ENCODE measurements at regions not wholly inside any gene's neighbourhood (a gene's known extent, or its start where the extent isn't known, plus 50 kb on each side); places are given as distances from the start of the nearest gene placed in this dataset.

DNA sequence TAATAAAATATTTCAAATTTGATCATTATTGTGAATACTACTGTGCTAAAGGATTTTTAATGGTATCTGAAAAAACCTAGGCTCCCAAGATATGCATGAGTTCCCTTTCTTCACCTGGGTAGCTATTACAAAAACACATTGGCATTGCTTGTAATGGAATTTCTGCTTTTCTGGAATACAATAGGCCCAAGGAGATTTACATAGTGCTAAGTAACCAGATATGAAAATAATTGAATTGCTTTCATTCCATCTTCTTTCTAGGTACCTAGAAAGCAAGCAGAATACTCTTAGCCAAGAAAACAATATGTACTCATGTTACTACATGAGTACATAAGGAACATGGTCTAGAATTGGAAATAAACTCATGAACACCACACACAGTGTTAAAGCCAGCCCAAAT is 291.9 kb downstream of the KCNC2 start:
- no peak for DNase-seq

DNA sequence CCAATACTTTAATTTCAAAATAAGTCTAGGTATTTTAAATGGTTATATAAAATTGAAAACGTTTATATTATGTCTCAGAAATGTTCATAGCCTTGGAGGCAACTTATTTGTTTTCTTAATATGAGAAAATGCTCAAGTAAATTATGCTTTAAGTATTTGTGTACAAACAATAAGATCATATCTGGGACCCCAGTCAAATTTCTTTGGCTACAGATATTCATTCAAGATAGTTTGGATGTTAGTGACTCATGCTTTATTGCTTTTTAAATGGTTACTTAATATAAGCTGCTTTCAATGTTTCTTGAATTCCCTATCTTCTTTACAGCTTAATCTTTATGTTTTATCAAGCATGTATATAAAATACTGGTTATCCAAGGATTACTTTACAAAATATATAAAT is 291.3 kb downstream of the KCNC2 start:
- DNase-seq, result no peak

DNA sequence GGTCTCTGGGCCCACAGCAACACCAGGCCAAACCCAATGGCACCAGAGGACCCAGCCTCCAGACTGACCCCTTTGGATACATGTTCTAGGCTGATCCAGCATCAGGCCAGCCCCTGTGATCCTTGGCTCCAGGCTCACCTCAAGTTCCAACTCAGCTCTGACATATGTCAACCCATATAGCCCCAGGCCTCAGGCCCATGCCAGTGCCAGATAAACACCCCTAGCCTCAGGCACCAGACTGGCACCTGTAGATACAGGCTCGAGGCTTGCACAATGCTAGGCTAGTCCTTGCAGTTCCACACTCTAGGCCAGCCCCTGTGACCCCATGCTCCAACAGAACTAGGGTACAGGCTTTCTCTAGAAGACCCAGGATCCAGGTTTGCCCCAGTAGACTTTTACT is 287.5 kb downstream of the KCNC2 start:
- no peak for DNase-seq

DNA sequence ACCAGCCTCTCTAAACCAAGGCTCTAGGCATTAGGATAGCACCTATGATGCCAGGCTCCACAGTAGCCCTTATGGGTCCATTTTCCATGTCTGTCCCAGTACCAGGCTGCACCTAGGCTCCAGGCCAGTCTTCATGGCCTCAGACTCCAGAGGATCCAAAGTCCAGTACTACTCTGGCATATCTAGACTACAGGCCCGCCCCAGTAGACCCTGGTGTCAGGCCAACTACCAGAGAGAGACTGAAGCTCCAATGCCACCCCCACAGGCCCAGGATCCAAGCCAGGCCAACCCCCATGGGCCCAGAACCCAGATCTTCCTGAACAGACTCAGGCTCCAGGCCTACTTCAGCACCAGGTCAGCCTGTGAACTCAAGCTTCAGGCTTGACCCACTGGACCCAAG is 287.0 kb downstream of the KCNC2 start:
- DNase-seq, result no peak

DNA sequence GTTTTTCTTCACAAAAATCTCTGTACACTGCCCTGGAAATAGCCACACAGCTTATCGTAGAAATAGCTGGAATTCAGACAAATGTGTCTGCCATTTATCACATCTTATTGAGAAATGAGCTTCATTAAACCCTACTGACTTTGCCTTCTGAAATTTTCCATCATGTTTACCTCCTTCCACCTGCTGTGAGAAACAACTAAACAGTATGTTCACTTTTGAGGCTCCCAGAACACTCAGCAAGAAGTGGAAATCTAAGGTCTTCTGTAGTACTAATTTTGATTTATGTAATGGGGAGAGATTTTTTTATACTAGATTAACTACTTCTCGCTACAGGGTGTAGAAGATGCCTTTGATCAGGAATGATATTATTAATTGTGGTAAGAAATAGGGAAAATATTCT is 268.0 kb downstream of the KCNC2 start:
- DNase-seq, result no peak

DNA sequence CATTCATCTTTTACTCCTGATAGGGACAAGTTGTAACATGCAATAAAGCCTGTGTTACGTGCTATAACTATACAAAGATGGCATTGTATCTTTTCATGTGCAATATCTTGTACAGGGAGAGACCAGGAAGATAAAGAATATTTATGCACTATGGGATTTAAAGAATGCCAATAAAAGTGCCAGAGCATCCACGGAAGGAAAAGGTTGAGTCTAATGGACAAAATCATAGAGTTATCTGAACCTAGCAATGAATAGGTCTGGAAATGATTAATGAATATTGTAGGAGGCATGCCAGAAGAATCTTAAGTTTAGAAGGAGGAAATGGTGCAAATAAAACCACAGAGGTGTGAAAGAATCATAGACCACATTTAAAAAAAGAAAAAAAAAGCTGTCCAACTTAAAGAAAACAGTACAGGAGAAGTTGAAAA is 263.9 kb downstream of the KCNC2 start:
- no peak for DNase-seq

DNA sequence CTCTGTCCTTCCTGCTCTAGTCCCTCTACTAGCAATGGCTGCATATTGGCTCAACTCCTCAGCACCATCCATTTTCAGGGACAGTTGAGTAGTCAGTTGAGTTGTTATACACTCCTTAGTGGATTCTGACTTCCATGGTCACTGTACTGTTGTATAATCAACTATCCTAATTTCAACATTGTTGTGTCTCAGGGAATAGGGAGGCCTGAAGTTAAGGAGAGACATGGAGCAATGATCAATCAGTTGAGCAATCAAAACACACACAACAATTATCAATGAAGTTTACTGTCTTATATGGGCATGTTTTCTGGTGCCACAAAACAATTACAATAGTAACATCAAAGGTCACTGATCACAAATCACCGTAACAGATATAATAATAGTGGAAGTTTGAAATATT is 255.9 kb downstream of the KCNC2 start:
- no peak for DNase-seq

DNA sequence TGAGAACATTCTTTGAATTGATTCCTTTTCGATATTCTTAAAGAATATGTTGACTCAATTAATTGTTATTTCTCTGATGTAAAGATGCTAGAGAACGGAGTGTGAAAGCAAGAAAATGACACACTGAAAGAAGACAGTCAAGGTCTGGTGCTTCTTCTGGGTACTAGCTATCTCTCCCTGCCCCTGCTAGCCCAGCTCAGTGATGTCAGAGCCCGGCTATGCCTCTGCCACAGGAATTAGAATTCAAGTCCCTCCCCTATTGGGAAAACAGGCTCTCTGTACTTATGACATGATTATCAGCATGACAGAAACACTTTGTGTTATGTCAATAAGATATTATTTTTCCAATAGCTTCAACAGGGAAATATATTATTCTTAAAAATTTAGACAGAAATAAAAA is 252.4 kb downstream of the KCNC2 start:
- DNase-seq, result no peak

DNA sequence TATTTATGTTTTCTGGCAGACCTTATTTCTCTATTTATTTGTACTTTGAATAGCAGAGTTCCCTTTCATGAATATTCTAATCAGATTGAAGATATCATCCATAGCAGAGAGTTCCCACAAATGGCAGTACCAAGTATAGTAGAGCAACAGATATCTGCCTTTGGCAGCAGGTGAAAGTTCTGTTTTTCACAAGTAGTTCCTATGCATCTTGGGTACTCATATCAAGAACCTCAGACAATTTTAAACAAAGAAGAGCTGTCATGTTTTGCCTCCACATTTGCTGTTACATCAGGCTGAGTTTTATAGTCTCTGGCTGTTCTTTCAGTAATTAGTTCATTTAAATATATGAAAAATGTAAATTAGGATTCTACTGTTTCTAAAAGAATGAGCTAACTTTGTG is 252.0 kb downstream of the KCNC2 start:
- no peak for DNase-seq

DNA sequence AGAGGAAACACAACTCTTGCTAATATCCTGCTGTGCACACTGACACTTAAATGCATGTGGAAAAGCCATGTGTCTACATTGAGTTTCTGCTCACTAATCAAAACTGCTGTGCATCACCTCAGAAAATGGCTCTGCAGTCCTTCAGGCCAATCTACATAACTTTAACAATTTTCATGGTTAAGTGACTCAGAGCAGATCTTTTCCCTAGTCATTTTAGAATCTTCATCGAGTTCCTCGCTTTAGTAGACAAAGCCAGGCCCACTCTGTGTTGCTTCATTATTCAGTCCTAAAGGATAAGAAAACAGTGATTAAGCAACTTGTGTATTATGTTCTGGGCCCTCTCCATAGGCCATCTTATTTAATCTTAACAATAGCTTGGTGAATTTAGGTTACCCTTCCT is 250.0 kb downstream of the KCNC2 start:
- no peak for DNase-seq

DNA sequence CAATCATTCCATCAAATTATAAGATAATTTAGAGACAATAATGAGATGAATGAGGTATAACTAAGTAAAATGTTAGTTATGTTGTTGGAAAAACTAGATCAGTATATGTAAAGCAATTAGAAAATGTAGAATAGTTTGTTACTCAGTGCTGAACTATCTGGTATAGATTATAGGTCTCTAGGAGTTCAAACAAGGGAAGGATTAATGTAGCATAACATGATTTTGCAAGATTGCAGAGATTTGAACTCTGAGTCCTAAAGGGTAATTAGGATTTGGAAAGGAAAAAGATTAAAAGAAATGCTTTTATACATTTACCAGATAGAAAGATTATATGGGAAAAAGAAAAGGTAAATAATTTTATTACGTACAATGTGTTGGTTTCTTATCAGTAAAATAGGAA is 246.3 kb downstream of the KCNC2 start:
- DNase-seq, result no peak

DNA sequence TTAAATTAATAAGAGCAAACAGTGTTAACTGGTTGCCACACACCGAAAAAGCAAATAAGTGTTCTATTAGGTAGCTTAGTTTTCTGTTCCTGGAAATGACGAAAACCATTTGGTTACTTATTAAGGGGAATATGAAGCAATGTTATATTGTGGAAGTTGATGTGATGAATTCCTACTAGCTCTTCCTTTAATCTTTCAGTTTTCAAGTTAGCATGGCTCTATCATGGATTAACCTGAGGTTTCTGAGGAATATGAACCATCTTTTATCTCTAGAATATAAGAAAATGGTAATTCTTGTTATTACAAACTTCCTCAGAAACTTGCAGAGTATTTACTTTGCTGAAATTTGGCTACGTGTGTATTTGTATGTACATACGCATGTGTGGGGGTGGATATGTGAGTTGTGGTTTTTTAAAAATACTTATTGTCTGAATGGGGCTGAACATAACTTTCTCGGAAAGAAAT is 245.7 kb downstream of the KCNC2 start:
- DNase-seq, result no peak

DNA sequence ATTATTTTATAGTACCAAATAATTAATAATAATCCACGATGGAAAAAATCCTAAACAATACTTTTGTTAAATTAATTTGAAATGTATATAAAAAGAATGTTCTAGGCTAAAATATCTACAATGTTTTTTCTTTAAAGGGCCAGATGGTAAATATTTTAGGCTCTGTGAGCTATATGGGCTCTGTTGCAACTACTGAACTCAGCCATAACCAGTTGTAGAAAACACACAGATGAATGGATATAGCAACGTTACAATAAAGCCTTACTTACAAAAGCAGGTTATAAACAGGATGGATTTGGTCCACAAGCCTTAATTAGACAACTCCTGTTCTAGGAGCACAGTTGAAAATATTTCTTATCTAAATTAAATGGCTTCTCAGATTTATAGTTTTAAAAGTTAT is 245.2 kb downstream of the KCNC2 start:
- DNase-seq, result no peak

DNA sequence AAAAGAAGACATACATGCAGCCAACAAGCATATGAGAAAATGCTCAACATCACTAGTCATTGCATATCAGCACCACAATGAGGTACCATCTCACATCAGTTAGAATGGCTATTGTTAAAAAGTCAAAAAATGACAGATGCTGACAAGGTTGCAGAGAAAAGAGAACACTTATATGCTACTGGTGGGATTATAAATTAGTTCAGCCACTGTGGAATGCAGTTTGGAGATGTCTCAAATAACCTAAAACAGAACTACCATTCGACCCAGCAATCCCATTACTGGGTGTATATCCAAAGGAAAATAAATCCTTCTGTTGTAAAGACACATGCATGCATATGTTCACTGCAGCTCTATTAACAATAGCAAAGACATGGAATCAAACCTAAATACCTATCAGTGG is 238.4 kb downstream of the KCNC2 start:
- no peak for DNase-seq

DNA sequence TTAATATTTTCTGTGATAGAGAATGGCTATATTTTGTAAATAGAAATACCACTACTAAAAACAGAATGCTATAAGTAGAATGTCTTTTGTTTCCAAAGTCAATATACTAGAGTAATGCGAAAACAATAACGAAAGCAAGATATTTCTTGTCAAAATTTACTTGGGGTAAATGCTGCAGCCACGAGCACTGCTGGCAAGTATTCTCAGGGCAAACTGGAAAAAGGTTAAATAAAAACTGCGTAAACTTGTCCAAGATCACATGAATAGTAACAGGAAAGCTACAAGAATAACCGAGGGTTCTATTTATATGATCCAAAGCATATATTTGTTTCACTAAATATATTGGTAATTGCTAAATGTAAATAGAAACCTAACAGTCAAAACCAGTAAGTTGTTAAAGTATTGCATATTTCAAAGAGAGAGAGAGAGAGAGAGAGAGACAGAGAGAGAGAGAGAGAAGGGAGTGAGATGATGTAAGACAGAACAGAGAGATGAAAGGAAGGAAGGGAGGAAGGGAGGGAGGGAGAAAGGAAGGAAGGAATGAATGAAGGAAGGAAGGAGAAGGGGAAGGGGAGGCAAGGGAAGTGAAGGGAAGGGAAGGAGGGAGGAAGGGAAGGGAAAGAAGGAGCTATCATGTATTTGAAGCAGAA is 231.7 kb downstream of the KCNC2 start:
- DNase-seq, result no peak

DNA sequence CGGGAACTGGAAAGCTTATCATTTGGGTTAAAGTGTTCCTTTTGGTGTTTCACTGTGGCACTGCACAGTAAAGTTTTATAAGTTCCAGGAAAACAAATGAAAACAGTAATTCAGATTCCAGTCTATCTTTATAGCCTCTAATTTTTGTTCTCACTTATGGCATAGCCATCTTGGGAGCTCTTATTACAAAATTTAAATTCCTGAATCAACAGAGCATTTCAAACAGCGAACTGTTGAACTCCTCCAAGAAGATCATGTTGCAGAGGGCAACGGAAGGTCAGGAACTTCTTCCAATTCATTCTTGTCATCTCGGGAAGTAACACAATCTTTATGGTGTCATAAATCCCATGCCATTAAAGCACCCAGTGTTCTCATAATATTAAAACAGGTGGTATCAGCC is 229.1 kb downstream of the KCNC2 start:
- DNase-seq, result no peak

DNA sequence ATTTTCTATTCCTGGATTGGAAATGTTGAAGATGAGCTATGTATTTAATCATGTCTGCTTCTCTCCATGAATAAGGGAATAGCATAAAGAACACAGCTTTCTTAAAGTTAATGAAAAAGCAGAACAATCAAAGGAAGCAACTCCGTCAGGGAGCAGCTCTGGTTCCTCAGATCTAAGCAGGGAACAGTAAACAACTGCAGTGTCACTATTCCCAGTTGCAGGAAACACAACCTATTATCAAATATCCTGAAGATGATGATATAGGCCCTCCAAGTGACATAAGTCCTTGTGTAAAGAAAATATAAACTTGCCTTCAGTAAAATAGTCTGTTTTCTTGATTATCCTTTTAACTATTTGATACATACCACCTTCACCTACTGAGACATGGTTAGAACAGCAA is 228.1 kb downstream of the KCNC2 start:
- no peak for DNase-seq

DNA sequence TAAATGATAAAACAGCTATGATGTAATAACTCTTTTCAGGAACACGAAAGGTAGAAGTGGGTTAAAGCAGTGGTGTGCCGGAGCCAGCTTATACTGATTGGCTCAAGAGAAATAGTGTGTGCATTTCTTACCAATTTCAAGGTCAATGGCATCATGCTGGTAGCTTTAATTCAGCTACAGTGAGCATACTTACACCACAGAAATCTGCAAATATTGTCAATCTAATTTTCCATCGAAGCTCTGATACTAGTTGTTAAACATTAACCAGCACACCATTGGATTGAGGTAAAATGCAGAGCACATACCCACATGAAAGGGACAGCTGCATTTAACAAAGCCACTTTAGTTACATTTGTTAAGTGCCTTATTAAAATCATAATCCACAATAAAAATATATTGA is 225.7 kb downstream of the KCNC2 start:
- no peak for DNase-seq

DNA sequence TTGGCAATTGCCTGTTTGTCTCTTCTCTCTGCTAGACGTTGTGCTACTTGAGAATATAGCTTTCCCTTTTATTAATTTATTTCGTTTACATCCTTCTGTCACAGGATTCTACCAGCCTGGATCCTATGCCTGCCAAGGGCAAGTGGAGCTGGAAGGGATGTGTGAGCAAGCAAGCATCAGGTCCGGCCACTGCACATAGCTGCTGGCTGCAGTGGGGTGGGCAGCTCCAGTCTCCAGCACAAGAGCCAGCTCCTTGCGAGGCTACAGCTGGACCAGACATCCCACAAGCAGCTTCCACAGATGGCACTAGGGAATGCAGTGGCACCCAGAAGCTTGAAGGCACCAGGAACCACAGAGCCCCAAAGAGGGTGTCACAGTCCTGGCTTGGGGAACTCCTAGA is 225.0 kb downstream of the KCNC2 start:
- DNase-seq, result no peak

DNA sequence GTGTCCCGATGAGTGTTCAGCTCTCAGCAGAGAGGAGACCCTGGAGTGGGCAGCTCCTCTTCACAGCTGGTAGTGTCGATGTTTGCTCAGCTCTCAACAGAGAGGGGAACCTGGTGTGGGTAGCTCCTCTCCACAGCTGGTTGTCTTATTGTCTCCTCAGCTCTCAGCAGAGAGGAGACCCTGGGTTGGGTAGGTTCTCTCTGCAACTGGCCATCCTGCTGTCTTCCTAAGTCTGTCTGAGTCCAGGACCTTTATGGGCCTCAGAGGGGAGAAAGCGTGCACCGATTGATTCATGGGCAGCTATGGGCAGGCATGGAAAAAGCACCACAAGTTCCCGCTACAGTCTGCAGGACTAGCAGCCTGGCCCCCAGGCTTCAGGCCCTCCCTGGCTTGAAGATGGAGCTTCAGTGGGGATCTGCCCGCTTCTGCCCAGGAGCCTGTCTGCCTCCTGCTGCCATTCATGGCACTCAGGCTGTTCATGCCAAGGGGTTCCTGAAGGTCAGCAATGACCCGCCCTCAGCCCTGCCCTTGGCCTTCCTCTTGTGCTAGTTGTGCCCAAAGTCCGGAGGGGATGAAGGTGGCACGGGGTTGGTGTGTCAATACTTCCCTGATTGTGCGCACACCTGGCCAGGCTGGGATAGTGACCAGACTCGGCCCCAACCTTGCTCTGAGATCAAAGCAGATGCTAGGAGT is 224.2 kb downstream of the KCNC2 start:
- DNase-seq, result no peak

DNA sequence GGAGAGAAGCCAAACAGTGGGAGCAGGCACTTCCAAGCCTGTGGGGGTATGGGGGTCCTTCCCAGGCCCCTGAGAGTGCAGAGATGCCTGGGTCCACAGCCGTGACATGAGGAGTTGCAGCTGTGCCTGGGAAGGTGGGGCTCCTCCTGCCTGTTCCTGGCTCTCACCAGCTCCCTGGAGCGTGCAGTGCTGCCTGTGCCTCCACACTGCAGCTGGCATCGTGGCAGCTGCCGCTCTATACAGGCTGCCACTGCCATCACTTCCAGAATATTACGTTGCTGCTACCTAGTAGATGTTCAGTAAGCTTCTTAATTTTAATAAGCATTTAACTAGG is 223.7 kb downstream of the KCNC2 start:
- no peak for DNase-seq

DNA sequence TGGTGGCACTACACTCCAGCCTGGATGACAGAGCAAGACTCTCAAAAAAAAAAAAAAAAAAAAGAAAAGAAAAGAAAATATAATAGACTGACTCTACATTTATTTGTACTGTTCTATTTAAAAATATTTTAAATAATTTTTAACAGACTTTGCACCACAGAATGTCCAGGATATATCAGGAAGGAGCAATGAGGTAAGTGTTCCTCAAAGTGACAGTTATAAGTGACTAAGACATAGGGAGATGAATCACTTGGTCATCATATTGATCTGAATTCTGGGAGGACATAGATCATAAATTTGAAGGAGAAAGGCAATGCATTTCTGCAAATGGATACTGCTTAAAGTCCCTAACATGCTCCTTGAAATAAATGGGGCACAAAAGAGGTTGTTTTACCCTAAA is 221.5 kb downstream of the KCNC2 start:
- DNase-seq, result no peak

Measured in NCI-H1417 treated with DMSO at 0.1 percent for 48 hours (cell line).